ENCODE measurements at regions not wholly inside any gene's neighbourhood (a gene's known extent, or its start where the extent isn't known, plus 50 kb on each side); places are given as distances from the start of the nearest gene placed in this dataset.

DNA sequence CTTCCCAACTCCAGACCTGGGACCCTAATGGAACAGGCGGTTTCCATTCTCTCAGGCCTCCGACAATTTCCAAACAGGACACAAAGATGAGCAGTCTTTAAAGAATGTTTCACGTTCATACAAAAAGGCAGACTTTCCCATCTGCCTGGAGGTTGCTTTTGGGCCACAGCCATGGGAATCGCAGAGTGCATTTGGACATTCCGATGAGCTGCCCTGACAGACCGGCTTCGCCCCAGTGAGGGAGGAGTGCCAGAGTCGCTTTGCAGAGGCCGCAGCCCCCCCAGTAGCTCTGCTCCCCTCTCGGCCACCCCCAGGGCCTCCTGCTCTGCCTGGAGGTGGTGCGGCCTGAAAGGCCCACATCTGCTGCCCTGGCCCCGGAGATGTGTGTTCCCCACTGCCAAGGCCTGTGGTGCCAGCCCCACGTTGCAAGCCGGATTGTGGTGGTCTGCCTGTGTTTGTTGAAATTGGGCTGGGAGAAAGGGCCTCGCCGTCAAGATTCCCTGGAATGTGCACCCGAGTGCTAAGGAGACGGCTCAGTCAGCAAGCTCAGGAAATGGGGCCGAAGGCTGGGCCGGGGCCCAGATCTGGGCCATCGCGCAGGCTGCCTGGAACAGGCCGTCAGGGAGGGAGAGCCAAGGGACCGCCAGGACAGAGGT lies 89.8 kb downstream of the C16orf95 start:
- no peak for TF ChIP-seq GATA2 (IDR thresholded peaks at IDR 0.05; ENCODE audit: low read depth, low read length)
- TF ChIP-seq GATA3 (IDR thresholded peaks at IDR 0.05; ENCODE audit: low read depth, low read length): no peak

GRCh38 chr16:87228363-87228762 lies 88.8 kb downstream of the C16orf95 start:
- TF ChIP-seq GATA2 (IDR thresholded peaks at IDR 0.05; ENCODE audit: low read depth, low read length) (no peak), GATA3 (IDR thresholded peaks at IDR 0.05; ENCODE audit: low read depth, low read length) (no peak)

- no peak for TF ChIP-seq GATA2 (IDR thresholded peaks at IDR 0.05; ENCODE audit: low read depth, low read length)
- TF ChIP-seq GATA3 (IDR thresholded peaks at IDR 0.05; ENCODE audit: low read depth, low read length): no peak
Measured at GRCh38 chr16:87229230-87230188, 87.7 kb downstream of the C16orf95 start.

DNA sequence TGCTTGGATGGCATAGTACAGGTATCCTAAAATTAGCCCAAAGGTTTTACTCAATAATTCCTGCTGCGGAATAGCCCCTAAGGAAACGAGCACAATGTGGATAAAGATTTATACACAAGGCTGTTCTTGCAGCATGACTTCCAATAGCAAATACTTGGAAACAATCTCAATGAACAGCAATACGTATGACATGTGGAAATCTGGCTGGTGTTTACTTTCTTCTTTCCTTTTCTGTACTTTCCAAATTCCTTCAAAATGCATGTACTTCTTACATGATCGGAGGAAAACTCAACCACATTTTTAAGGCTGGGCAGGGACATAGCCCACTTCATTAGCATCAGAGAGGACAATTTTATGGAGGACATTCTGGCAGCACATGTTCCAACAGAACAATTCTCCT lies 86.6 kb downstream of the C16orf95 start:
- no peak for TF ChIP-seq GATA3 (IDR thresholded peaks at IDR 0.05; ENCODE audit: low read depth, low read length)
- no peak for TF ChIP-seq GATA2 (IDR thresholded peaks at IDR 0.05; ENCODE audit: low read depth, low read length)

GRCh38 chr16:87231295-87231694 lies 85.9 kb downstream of the C16orf95 start:
- TF ChIP-seq GATA3 (IDR thresholded peaks at IDR 0.05; ENCODE audit: low read depth, low read length): no peak
- TF ChIP-seq GATA2 (IDR thresholded peaks at IDR 0.05; ENCODE audit: low read depth, low read length): no peak

GRCh38 chr16:87231911-87232310 lies 85.3 kb downstream of the C16orf95 start:
- TF ChIP-seq GATA3 (IDR thresholded peaks at IDR 0.05; ENCODE audit: low read depth, low read length) (no peak), GATA2 (IDR thresholded peaks at IDR 0.05; ENCODE audit: low read depth, low read length) (no peak)

DNA sequence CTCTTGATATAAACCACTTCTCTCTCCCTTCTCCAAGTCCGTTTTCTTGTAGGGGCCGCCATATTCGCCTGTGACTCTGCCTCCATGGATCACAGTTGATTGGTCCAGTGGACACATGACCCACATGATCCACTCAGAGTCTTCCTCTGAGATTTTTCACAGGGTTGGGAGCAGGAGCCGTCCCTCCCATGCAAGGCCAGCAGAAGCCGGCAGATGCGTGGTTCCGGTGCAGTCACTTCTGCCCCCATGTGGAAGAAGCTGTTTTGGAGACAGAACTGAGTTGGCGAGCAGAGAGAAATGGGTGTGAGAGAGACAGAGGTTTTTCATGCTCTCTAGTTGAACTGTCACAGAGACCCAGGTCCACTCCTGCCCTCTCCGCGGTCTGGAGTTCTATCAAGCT lies 83.3 kb downstream of the C16orf95 start:
- TF ChIP-seq GATA2 (IDR thresholded peaks at IDR 0.05; ENCODE audit: low read depth, low read length): no peak
- no peak for TF ChIP-seq GATA3 (IDR thresholded peaks at IDR 0.05; ENCODE audit: low read depth, low read length)

DNA sequence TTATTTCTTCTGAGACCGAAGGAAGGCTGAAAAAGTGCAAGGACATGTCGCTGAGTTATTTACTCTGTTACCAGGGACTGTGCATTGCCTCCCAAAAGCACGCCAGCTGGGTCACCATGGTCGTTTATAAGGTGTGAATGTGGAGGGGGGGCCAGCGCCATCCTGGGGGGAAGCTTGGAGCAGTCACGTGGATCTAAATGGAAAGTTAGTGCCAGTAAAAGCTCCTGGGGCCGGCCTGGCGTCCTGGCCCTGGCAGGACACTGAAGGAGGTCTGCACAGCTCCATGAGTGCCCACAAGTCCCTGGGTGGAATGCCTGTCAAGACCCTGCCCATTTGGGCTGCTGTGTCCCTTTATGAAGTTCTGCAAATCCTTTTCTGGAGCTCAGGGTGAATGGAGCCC lies 82.6 kb downstream of the C16orf95 start:
- TF ChIP-seq GATA3 (IDR thresholded peaks at IDR 0.05; ENCODE audit: low read depth, low read length) (no peak), GATA2 (IDR thresholded peaks at IDR 0.05; ENCODE audit: low read depth, low read length) (no peak)

GRCh38 chr16:87235810-87236515 lies 81.2 kb downstream of the C16orf95 start:
- TF ChIP-seq GATA2 (IDR thresholded peaks at IDR 0.05; ENCODE audit: low read depth, low read length): no peak
- TF ChIP-seq GATA3 (IDR thresholded peaks at IDR 0.05; ENCODE audit: low read depth, low read length): no peak

GRCh38 chr16:87236516-87237115 lies 80.6 kb downstream of the C16orf95 start:
- TF ChIP-seq GATA2 (IDR thresholded peaks at IDR 0.05; ENCODE audit: low read depth, low read length) (no peak), GATA3 (IDR thresholded peaks at IDR 0.05; ENCODE audit: low read depth, low read length) (no peak)

- TF ChIP-seq GATA3 (IDR thresholded peaks at IDR 0.05; ENCODE audit: low read depth, low read length): no peak
- no peak for TF ChIP-seq GATA2 (IDR thresholded peaks at IDR 0.05; ENCODE audit: low read depth, low read length)
Measured at GRCh38 chr16:87238361-87238715, 78.9 kb downstream of the C16orf95 start.

DNA sequence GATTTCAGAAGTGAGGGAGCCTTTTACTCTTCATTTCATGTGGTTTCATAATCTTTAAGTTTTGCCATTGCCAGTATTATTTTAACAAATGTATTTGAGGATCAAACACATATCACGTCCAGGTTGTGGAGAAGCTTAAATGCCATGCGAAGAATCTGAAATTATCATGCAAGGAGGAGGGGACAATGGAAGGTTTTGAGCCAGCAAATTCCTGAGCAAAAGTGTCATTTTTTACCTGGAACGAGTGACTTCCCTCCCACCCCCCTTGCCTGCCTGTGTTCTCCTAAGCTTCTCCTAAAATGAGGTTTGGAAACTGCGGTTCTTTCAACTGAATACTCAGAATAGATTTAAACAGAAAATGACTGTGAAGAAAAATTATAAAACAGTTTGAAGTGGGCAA lies 77.6 kb downstream of the C16orf95 start:
- TF ChIP-seq GATA2 (IDR thresholded peaks at IDR 0.05; ENCODE audit: low read depth, low read length): no peak
- TF ChIP-seq GATA3 (IDR thresholded peaks at IDR 0.05; ENCODE audit: low read depth, low read length): no peak

DNA sequence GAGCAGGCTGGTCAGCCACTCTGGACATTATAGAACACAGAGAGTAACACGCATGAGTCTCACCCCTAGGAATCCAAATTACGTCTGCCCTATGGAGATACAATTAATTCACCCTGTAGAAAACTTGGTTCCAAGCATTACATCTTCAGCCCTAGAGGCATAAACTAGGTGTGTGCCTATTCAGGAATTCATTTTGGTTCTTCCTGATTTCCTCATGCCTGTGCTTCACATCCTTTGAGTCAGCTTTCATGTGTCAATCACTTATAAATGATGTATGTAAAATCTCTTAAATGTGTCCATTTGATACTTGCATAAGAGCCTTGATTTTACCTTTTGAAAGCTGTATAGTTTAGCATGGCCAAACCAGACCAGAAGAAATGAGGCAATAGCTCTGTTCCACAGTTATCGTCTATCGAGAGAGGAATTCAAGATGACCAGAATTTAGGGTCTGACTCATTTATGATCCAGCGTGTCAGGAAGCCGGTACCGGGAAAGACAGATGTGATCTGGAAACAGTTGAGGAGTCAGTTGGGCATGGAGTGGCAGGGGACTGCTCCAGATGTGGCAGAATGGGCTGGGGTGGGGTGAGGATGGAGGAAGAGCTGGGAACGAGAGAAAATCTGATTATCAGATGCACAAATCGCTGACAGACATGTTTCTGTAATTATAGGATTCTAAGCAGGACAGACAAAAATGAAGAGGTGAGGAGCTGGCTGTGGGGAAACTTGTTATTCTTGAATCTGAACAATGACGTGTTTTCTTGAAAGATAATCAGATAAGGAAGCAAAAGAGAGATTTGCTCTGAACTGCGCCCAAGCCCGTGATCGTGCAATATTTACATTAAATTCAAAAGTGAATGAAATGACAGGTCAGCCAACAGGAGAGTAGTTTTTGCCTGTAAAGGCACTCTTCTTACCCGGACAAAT lies 76.7 kb downstream of the C16orf95 start:
- no peak for TF ChIP-seq GATA3 (IDR thresholded peaks at IDR 0.05; ENCODE audit: low read depth, low read length)
- TF ChIP-seq GATA2 (IDR thresholded peaks at IDR 0.05; ENCODE audit: low read depth, low read length): no peak
